OCI-LY3 (cell line): ENCODE measurements at regions not wholly inside any gene's neighbourhood (a gene's known extent, or its start where the extent isn't known, plus 50 kb on each side); places are given as distances from the start of the nearest gene placed in this dataset.

Experiments used
- H2AFZ ChIP-seq: fragments of 200-600, 300-600 bp; shearing (Covaris generic); 2 replicates; pipeline ENCODE4 v1.6.0; 2014; ENCODE audit warnings: antibody characterized with exemption, low read depth, low read length
- H3K27ac ChIP-seq: fragments of 200-600, 300-600 bp; sonication (generic); 2 replicates; pipeline ENCODE4 v1.5.1; 2014; ENCODE audit warnings: mild to moderate bottlenecking, low read length, moderate library complexity, mixed read lengths
- H3K27me3 ChIP-seq: fragments of 200-600, 300-600 bp; sonication (generic); 2 replicates; pipeline ENCODE4 v1.6.1; 2014; ENCODE audit warnings: low read depth, low read length, mixed read lengths
- H3K36me3 ChIP-seq: fragments of 200-600, 300-600 bp; sonication (generic); replicated peaks from 2 replicates; pipeline ENCODE3; 2014; ENCODE audit warnings: low read depth, low read length, mixed read lengths
- H3K4me1 ChIP-seq: fragments of 300-600, 200-600 bp; sonication (generic); 2 replicates; pipeline ENCODE4 v1.6.1; 2014; ENCODE audit warnings: low read length, mixed read lengths
- H3K4me2 ChIP-seq: fragments of 200-600, 300-600 bp; sonication (generic); 2 replicates; pipeline ENCODE4 v1.6.1; 2014; ENCODE audit warnings: low read length, mixed read lengths
- H3K4me3 ChIP-seq: fragments of 300-600, 200-600 bp; sonication (generic); 2 replicates; pipeline ENCODE4 v1.5.1; 2014; ENCODE audit warnings: antibody characterized with exemption, mild to moderate bottlenecking, low read length, moderate library complexity
- H3K79me2 ChIP-seq: fragments of 300-600, 200-600 bp; shearing (Covaris generic); 2 replicates; pipeline ENCODE4 v1.6.1; 2014; ENCODE audit warnings: mild to moderate bottlenecking, low read length, mixed read lengths
- H3K9ac ChIP-seq: fragments of 300-600, 200-600 bp; shearing (Covaris generic); 2 replicates; pipeline ENCODE4 v1.6.0; 2014; ENCODE audit warnings: mild to moderate bottlenecking, low read length, moderate library complexity
- H3K9me3 ChIP-seq: fragments of 200-600, 300-600 bp; shearing (Covaris generic); 2 replicates; pipeline ENCODE4 v1.6.1; 2014; ENCODE audit warnings: low read length, mixed read lengths; ENCODE audit not compliant: insufficient read depth
- H4K20me1 ChIP-seq: fragments of 200-600, 300-600 bp; sonication (generic); 2 replicates; pipeline ENCODE4 v1.6.1; 2016; ENCODE audit warnings: low read length, mixed read lengths; ENCODE audit not compliant: insufficient read depth
- EZH2phosphoT487 ChIP-seq: fragments of 200-600 bp; shearing (Covaris generic); IDR thresholded peaks from 2 replicates; pipeline ENCODE4 v1.6.1; 2018; ENCODE audit warnings: antibody characterized with exemption, mixed run types, low read depth
- TF ChIP-seq, protein P1 (sequence below): fragments of 200-600, 300-600 bp; sonication (generic); IDR thresholded peaks from 2 replicates; pipeline ENCODE4 v1.5.1; 2014; ENCODE audit warnings: antibody characterized with exemption, low read length, low read depth

DNA sequence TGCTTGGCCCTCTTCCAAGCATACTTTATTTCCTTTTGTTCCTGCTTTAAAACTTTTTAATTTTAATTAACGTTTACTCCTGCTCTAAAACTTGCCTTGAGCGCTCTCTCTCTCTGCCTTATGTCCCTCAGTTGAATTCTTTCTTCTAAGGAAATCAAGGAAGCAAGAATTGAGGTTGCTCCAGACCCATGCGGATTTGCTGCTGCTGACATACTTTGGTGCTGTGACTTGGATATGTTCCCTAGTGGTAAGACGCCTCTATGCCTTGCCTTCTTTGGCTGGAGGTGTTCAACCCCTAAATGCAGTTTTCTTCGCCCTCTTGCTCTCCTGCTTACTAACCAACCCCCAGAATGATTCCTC, 148.1 kb downstream of the ADSS2 start:
- no peak overlapping the region for H3K9ac ChIP-seq
- peaks cover 3% of the 10 kb centered on the region for H3K36me3 ChIP-seq
- peaks cover 19% of the 10 kb centered on the region for H3K4me1 ChIP-seq
- no peak overlapping the region for H3K4me2 ChIP-seq
- peaks cover 11% of the 10 kb centered on the region; the same call in 1 of the 2 replicates for H3K9me3 ChIP-seq
- no peaks in the 10 kb centered on the region for H3K27me3 ChIP-seq
- no peak for TF ChIP-seq EZH2phosphoT487
- TF ChIP-seq, protein P1, sequence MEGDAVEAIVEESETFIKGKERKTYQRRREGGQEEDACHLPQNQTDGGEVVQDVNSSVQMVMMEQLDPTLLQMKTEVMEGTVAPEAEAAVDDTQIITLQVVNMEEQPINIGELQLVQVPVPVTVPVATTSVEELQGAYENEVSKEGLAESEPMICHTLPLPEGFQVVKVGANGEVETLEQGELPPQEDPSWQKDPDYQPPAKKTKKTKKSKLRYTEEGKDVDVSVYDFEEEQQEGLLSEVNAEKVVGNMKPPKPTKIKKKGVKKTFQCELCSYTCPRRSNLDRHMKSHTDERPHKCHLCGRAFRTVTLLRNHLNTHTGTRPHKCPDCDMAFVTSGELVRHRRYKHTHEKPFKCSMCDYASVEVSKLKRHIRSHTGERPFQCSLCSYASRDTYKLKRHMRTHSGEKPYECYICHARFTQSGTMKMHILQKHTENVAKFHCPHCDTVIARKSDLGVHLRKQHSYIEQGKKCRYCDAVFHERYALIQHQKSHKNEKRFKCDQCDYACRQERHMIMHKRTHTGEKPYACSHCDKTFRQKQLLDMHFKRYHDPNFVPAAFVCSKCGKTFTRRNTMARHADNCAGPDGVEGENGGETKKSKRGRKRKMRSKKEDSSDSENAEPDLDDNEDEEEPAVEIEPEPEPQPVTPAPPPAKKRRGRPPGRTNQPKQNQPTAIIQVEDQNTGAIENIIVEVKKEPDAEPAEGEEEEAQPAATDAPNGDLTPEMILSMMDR, result no peak
- no peak overlapping the region for H3K27ac ChIP-seq
- H3K4me3 ChIP-seq, result no peak overlapping the region
- H4K20me1 ChIP-seq, result no peaks in the 10 kb centered on the region
- no peak overlapping the region for H2AFZ ChIP-seq
- H3K79me2 ChIP-seq, result no peaks in the 10 kb centered on the region

DNA sequence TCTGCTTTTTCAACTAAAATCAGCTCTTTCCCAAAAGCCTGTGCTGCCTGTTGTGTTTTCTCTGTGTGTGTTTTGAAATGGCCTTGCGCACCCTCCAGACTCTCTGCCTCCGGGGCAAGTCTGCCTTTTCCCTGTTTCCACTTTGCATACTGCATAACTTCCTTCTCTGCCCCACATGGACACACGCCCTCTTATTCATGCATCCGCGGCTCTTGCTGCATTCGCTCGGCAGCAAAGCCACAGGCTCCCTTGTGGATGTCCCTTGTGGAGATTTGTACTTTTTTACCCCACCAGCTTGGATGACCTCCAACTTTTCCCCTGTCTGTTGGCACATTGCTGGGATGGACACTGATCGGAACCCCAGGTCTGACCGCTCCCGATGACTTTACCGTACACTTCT, 147.6 kb downstream of the ADSS2 start:
- no peak overlapping the region for H3K27ac ChIP-seq
- no peak overlapping the region for H2AFZ ChIP-seq
- H3K4me2 ChIP-seq, result no peak overlapping the region
- no peak overlapping the region for H3K9ac ChIP-seq
- H3K9me3 ChIP-seq, result peaks cover 11% of the 10 kb centered on the region; the same call in 1 of the 2 replicates
- H3K79me2 ChIP-seq, result no peaks in the 10 kb centered on the region
- TF ChIP-seq, protein P1, result no peak
- TF ChIP-seq EZH2phosphoT487, result no peak
- no peak overlapping the region for H3K4me3 ChIP-seq
- H3K27me3 ChIP-seq, result no peaks in the 10 kb centered on the region
- H4K20me1 ChIP-seq, result no peaks in the 10 kb centered on the region
- peaks cover 3% of the 10 kb centered on the region for H3K36me3 ChIP-seq
- H3K4me1 ChIP-seq, result peaks cover 14% of the 10 kb centered on the region

DNA sequence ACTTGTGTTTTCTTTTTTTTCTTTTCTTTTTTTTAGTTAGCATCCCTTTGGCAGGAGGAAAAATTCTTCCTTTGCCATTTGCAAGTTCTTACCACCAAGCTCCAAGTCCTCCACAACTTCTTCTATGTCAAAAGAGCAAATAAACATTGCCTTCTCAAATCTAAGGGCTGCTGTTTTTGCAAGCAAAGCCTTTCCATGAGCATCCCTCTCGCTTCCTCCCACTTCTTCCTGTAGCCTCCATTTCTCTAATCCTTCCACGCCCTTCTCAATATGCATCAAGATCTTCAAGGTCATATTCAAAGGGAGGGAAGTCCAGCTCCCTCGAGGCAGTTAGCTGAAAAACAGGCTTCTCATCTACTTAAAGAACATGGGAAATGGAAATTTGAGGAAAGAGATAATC, 147.1 kb downstream of the ADSS2 start:
- Histone ChIP-seq H3K79me2 (no peaks in the 10 kb centered on the region), H4K20me1 (no peaks in the 10 kb centered on the region), H3K4me3 (no peak overlapping the region), H3K9me3 (peaks cover 11% of the 10 kb centered on the region; the same call in 1 of the 2 replicates), H3K9ac (no peak overlapping the region), H3K27me3 (no peaks in the 10 kb centered on the region), H3K4me2 (no peak overlapping the region), H3K4me1 (peaks cover 12% of the 10 kb centered on the region), H3K27ac (no peak overlapping the region), H3K36me3 (peaks cover 3% of the 10 kb centered on the region), H2AFZ (no peak overlapping the region)
- TF ChIP-seq, protein P1, result no peak
- TF ChIP-seq EZH2phosphoT487, result no peak

DNA sequence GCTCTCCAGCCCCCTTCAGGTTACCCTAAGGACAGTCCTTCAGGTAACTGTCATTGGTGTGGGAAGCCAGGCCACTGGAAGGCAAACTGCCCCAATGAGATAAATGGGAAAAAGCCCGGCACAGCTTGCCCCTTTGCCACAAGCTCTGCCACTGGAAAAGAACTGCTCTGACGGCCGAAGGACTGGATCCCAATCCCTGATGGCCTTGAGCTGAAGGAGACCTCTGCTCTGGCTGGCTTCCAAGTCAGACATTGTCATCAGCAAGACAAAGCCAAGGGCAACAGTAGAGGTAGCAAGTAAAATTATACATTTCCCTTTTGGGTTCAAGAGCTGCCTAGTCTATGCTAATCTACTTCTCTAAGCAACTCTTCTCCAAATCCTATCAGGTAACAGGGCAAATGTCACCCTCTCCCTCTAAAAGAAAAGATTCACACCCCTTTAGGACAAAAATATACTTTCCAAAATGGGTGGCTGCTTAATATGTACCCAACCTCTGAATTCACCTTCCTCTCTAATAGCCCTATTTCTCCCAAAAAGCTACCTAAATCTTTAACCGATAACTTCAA, 145.8 kb downstream of the ADSS2 start:
- no peak overlapping the region for H3K27ac ChIP-seq
- H3K4me2 ChIP-seq, result no peak overlapping the region
- no peak for TF ChIP-seq EZH2phosphoT487
- TF ChIP-seq, protein P1, result no peak
- peaks cover 3% of the 10 kb centered on the region for H3K36me3 ChIP-seq
- peaks cover 9% of the 10 kb centered on the region for H3K4me1 ChIP-seq
- H3K27me3 ChIP-seq, result no peaks in the 10 kb centered on the region
- H2AFZ ChIP-seq, result no peak overlapping the region
- no peak overlapping the region for H3K9ac ChIP-seq
- no peaks in the 10 kb centered on the region for H3K79me2 ChIP-seq
- no peaks in the 10 kb centered on the region for H4K20me1 ChIP-seq
- H3K4me3 ChIP-seq, result no peak overlapping the region
- H3K9me3 ChIP-seq, result peaks cover 11% of the 10 kb centered on the region; the same call in 1 of the 2 replicates
